ENCODE measurements at regions not wholly inside any gene's neighbourhood (a gene's known extent, or its start where the extent isn't known, plus 50 kb on each side); places are given as distances from the start of the nearest gene placed in this dataset.

GRCh38 chr4:129897111-129897510 lies 801.2 kb downstream of the C4orf33 start:
- DNase-seq (ENCODE audit: low spot score): no peak

GRCh38 chr4:129899849-129900248 lies 803.9 kb downstream of the C4orf33 start:
- no peak for DNase-seq (ENCODE audit: low spot score)

DNA sequence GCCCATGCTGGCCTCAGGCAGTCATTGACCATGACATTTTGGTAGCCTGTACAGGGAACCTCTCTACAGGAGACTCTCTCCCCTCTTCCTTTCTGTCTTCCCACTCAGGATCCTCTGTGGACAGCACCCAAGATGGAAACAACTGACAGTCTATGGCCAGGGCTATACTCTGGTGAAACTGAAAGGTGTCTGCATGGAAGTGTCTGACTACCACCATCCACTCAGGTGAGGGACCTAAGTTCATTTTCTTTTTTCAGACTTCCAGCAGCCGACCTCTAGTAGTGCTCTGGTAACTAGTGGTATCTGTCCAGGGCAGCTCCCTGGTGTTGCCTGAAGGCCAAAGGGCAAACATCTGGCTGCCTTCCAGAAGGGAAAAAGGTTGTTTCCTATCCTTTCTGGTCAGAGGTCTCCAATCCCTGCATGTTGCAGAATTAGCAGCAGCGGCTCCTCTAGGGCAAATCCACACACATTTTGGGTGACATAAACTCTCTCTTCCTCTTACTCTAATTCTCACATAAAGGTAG lies 804.5 kb downstream of the C4orf33 start:
- no peak for DNase-seq (ENCODE audit: low spot score)

DNA sequence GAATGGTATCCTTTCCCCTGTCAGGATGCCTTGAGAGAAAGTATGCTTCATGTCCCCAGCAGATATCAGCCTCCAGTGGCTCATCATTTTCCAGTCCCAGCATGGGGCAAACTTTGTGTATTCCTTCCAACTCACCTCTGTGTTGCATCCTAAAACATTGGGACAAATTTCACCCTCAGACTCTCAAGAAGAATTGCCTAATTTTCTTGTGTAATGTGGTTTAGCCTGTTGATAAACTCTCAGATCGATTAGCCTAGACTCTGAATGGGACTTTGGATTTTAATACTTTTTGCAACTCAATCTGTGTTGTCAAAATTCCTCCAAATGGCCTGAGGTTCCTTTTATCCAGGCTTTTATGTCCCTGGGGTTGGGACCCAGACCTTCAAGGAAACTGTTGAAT lies 805.3 kb downstream of the C4orf33 start:
- no peak for DNase-seq (ENCODE audit: low spot score)

- no peak for DNase-seq (ENCODE audit: low spot score)
Measured at GRCh38 chr4:129903861-129904260, 807.9 kb downstream of the C4orf33 start.

DNA sequence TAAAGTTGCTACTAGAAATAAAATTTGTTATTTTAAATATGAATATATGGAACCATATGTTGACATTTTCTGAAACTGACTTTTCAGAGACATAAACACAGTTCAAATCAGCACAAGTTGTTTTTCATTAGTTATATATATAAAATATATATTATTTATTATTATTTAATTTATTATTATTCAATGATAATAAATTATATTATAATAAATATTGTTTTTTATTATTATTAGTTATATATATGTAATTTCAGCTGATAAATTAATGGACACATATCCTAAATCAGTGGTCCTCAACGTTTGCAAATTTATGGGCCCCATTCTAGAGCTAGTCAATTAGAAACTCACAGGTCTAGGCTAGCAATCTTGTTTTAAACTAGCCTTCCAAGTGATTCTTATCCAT lies 809.3 kb downstream of the C4orf33 start:
- no peak for DNase-seq (ENCODE audit: low spot score)

DNA sequence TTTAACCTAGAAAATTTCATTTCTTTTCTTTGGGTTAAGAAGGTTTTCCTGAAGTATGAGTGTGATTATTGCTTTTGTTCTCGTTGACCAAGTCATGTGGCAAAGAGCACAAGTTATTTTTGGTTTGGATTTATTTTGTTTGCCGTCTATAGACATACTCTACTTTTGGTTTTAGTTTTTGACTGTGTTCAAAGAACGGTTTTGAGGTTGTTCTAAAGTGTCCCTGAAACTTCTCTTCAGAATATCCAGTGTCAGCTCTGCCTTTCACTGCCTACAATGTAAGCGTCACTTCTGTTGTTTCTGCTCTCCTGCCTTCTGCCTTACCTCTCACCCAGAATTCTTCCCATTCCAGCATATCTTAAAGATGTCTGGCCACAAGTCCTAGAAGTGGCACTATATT lies 812.2 kb downstream of the C4orf33 start:
- DNase-seq (ENCODE audit: low spot score): no peak

- DNase-seq (ENCODE audit: low spot score): no peak
Measured at GRCh38 chr4:129916991-129917390, 821.0 kb downstream of the C4orf33 start.

DNA sequence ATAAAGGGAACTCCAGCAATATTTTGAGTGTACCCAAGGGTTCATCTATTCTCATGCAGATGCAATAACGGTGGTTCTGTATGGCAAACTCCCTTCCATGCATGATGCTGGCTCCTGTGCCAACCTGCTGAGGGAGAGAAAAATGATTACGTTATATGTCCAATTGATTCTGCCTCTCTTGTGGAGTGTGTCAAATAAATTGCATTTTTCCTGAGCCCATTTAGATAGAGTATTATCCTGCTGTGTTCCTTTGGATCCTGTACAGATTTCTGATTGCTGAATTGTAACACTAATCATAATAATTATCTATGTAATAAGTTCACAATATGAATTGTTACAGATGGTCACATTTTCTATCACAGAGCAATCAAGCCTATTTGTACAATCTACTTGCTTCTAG lies 821.7 kb downstream of the C4orf33 start:
- no peak for DNase-seq (ENCODE audit: low spot score)

DNA sequence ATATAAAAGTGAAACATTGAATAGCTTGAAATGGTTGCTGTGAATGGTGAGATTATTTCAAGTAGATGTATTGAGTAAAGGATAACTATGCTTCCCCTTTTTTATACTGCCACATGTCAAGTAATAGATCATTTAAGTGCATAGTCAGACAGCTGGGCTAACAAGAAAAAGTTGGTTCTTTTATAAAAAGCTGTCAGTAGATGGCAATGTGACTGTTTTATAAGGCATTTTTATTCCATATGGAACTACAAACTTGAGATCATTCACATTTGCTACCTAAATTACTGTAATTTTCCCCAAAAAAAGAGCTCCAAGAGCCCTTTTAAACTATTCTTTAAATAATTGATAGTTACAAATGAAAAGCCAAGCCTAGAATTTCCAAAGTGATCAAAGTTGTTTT lies 831.0 kb downstream of the C4orf33 start:
- no peak for DNase-seq (ENCODE audit: low spot score)

DNA sequence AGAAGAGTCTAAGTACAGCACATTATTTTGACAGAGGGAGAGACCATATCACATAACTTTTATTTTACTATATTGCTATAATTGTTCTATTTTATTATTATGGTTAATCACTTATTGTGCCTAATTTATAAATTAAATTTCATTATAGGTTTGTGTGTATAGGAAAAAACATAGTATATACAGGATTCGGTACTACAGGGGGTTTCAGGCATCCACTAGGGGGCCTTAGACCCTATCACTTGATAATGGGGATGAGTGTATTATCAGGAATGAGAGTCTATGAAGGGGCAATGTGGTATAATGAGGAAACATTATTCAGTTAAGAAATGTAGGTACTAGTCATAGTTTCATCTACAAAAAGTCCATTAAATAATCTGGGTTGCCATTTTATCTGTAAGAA lies 833.1 kb downstream of the C4orf33 start:
- DNase-seq (ENCODE audit: low spot score): no peak

DNA sequence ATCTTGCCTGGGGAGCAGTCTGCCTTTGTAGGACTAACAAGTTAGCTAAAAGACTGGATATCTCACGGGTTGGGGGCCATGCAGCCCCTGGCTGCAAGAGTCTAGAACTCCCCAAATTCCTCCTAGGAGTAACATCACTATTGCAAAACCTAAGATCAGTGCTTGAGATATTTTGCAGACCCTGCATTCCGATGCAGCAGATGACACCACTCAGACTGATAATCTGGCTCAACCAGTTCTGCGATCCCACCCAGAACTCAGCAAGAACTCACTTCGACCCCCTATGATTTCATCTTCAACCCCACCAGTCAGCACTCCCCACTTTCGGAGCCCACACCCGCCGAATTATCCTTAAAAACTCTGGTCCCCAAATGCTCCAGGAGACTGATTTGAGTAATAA lies 834.0 kb downstream of the C4orf33 start:
- no peak for DNase-seq (ENCODE audit: low spot score)

GRCh38 chr4:129950217-129950616 lies 854.3 kb downstream of the C4orf33 start:
- no peak for DNase-seq (ENCODE audit: low spot score)

GRCh38 chr4:129966175-129966574 lies 870.2 kb downstream of the C4orf33 start:
- DNase-seq (ENCODE audit: low spot score): no peak

DNA sequence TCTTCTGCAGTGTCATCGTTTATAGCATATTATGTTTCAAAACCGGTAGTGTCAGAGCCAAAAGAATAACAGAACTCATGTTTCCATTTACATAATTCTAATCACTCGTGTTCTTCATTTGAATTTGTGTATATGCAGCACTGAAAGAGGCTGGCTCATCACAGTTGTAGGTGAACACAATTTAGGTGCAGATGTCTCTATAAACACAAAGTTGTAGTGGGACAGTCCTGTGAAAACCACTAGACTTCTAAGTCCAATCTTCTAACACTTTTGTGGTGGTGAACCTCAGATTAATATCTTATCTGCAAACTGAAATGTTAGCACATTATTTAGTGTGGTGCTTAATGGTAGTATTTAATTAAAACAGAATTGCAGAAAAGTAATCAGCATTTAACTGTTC lies 872.4 kb downstream of the C4orf33 start:
- DNase-seq (ENCODE audit: low spot score): no peak

- no peak for DNase-seq (ENCODE audit: low spot score)
Measured at GRCh38 chr4:129968778-129969177, 872.8 kb downstream of the C4orf33 start.

GRCh38 chr4:129970801-129971200 lies 874.8 kb downstream of the C4orf33 start:
- DNase-seq (ENCODE audit: low spot score): no peak

GRCh38 chr4:129971419-129971818 lies 875.5 kb downstream of the C4orf33 start:
- DNase-seq (ENCODE audit: low spot score): no peak

- no peak for DNase-seq (ENCODE audit: low spot score)
Measured at GRCh38 chr4:129972257-129972656, 876.3 kb downstream of the C4orf33 start.

DNA sequence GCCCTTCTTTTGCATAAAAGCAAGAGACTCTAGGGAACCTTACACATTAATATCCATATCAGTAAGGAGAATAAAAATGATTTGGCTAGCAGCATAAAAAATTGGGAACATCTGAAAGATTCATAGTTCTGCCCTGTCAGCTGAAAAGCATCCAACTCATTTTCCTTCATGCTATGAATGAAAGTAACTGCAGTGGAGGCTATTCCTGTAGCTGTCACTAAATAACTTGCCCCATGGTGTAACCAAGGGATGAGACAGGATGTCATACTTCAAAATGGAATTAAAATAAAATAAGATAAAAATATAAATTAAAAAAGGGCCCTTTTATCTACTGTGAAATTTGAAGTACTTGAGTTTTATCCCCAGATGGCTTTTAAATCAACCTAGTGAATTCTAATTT lies 878.8 kb downstream of the C4orf33 start:
- DNase-seq (ENCODE audit: low spot score): no peak

DNA sequence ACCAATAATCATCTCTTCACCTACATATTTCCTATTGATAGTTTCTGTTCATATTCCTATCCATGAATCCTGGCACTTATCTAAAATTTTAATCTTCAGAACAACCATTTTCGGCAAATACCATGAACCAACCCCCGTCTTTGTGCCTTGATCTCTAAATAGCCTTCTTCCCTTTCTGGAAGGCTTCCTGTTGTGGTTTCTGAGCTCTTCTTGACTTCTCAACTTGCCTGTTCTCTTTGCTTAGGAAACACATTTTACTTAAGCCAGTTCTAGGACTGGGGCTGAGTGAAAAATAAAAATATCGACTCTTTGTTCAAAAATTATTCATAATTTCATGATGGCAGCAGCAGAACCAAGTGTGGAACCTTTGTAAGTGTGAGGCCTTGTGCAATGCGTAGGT lies 882.4 kb downstream of the C4orf33 start:
- no peak for DNase-seq (ENCODE audit: low spot score)

- no peak for DNase-seq (ENCODE audit: low spot score)
Measured at GRCh38 chr4:129988957-129989356, 893.0 kb downstream of the C4orf33 start.

DNA sequence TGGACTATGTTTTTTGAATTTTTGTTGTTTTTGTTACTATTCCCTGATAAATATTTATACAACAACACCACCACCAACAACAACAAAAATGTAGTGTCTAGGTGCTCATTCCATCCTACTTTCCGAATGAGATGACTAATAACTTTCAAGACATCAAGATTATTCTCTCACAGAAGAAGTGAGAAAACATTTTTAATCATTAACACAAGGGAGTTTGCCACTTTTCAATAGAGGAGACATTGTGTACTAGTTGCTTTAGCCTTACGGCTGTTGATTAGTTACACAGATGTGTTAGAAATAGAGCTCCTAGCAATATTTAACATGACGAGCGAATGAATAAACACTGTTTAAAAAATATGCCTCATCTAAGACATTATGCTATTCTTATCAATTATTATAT lies 898.8 kb downstream of the C4orf33 start:
- DNase-seq (ENCODE audit: low spot score): no peak

GRCh38 chr4:129998436-129999150 lies 902.6 kb downstream of the C4orf33 start:
- no peak for DNase-seq (ENCODE audit: low spot score)

Measured in CD4-positive, alpha-beta T cell treated with Interleukin-2 at 100 ng/mL for 4 hours (primary cell).